ENCODE measurements at regions not wholly inside any gene's neighbourhood (a gene's known extent, or its start where the extent isn't known, plus 50 kb on each side); places are given as distances from the start of the nearest gene placed in this dataset.
"Not testable (repeated sequence)": the region's sequence is repeated elsewhere in the genome, so short reads cannot be mapped to it uniquely, and the experiment has no call there.

DNA sequence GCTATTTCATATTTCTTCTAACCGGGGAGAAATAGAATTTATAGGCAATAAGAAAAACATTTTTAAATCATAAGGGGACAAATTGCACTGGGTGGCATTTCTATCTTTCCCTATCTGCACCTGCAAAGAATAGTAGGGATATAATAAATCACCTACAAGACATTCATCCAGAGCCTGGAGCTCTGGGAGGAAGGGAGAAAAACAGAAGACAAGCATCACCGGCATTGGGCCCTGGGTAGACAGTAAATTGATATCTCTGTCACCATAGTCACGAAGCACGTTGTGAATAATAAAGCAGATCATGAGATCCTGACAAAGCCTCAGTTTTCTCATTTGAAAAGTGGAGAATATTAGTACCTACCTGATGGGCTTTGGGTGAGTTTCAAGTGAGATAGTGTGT is 685.6 kb downstream of the XPNPEP1 start:
- no peak overlapping the region for H3K4me3 ChIP-seq (ENCODE audit: low read depth, low read length)
- DNase-seq (ENCODE audit: low read depth), result no peak
- no peak for TF ChIP-seq CTCF (IDR thresholded peaks at IDR 0.05; ENCODE audit: low read depth, low read length, missing control alignments)

- no peak for DNase-seq (ENCODE audit: low read depth)
- TF ChIP-seq CTCF (IDR thresholded peaks at IDR 0.05; ENCODE audit: low read depth, low read length, missing control alignments), result no peak
- no peak overlapping the region for H3K4me3 ChIP-seq (ENCODE audit: low read depth, low read length)
Measured at GRCh38 chr10:109237050-109237449, 686.3 kb downstream of the XPNPEP1 start.

GRCh38 chr10:109223533-109223932 is 699.8 kb downstream of the XPNPEP1 start:
- not testable (repeated sequence) for DNase-seq (ENCODE audit: low read depth); H3K4me3 ChIP-seq (ENCODE audit: low read depth, low read length)

DNA sequence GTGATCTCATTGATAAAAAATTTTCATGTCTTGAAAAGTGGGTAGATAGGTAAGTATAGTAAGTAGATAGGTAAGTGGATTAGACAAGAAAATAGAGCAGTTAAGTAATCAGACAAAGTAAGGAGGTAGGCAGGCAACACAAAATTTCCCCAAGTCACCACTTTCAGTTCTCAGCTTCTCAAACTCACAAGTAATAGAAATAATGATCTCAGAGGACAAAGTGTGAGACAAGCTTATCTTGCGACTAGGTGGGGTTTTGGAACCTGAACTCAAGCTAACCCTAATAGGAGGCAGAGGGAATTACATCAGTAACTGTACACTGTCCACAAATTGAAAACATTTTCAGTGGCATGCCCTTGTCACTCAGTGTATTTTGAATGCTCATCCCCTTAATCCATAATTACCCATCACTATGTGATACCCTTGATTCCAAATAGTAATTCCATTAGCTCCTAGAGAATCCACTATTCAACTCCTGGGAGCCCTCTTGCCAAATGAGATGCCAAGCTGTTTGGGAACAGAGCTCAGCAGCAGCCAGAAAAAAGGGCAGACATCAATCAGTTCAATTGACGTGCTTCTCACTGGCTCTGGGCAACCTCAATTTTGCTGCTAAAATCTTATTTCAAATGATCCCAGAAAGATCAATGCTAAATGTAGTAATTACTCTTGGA is 703.2 kb downstream of the XPNPEP1 start:
- DNase-seq (ENCODE audit: low read depth), result no peak
- no peak for TF ChIP-seq CTCF (IDR thresholded peaks at IDR 0.05; ENCODE audit: low read depth, low read length, missing control alignments)
- no peak overlapping the region for H3K4me3 ChIP-seq (ENCODE audit: low read depth, low read length)

- no peak for TF ChIP-seq CTCF (IDR thresholded peaks at IDR 0.05; ENCODE audit: low read depth, low read length, missing control alignments)
- no peak overlapping the region for H3K4me3 ChIP-seq (ENCODE audit: low read depth, low read length)
- no peak for DNase-seq (ENCODE audit: low read depth)
Measured at GRCh38 chr10:109218207-109218606, 705.1 kb downstream of the XPNPEP1 start.

- TF ChIP-seq CTCF (IDR thresholded peaks at IDR 0.05; ENCODE audit: low read depth, low read length, missing control alignments), result no peak
- H3K4me3 ChIP-seq (ENCODE audit: low read depth, low read length), result no peak overlapping the region
- DNase-seq (ENCODE audit: low read depth), result no peak
Measured at GRCh38 chr10:109215291-109216075, 707.8 kb downstream of the XPNPEP1 start.

GRCh38 chr10:109214891-109215290 is 708.4 kb downstream of the XPNPEP1 start:
- not testable (repeated sequence) for DNase-seq (ENCODE audit: low read depth); H3K4me3 ChIP-seq (ENCODE audit: low read depth, low read length)

GRCh38 chr10:109207361-109207760 is 716.0 kb downstream of the XPNPEP1 start:
- no peak for DNase-seq (ENCODE audit: low read depth)
- no peak for TF ChIP-seq CTCF (IDR thresholded peaks at IDR 0.05; ENCODE audit: low read depth, low read length, missing control alignments)

More at GRCh38 chr10:109207361-109207760, 716.0 kb downstream of the XPNPEP1 start:
- no peak overlapping the region for H3K4me3 ChIP-seq (ENCODE audit: low read depth, low read length)
